Sigmoid colon (tissue), 6 donors: ENCODE measurements at regions not wholly inside any gene's neighbourhood (a gene's known extent, or its start where the extent isn't known, plus 50 kb on each side); places are given as distances from the start of the nearest gene placed in this dataset.

Experiments used
- DNase-seq: peaks from one replicate; pipeline ENCODE4 v3.0.0-alpha.2; 2019
- H3K27ac ChIP-seq, 4 donors: fragments of 200-600 bp; sonication (generic); one replicate each; pipeline ENCODE4 v1.5.1; 2016 to 2019; ENCODE audit warnings: mild to moderate bottlenecking in 1 of 4
- H3K27me3 ChIP-seq, 3 donors: fragments of 200-600 bp; sonication (generic); one replicate each; pipeline ENCODE4 v1.5.1; 2019; ENCODE audit warnings: mild to moderate bottlenecking in 1 of 3
- H3K36me3 ChIP-seq, 4 donors: fragments of 200-600 bp; sonication (generic); one replicate each; pipeline ENCODE4 v1.5.1; 2016 to 2019
- H3K4me1 ChIP-seq, 4 donors: fragments of 200-600 bp; sonication (generic); one replicate each; pipeline ENCODE4 v1.5.1; 2017 to 2019
- H3K4me3 ChIP-seq, 4 donors: fragments of 200-600 bp; sonication (generic); one replicate each; pipeline ENCODE4 v1.5.1; 2017 to 2019; ENCODE audit warnings: mild to moderate bottlenecking in 2 of 4, moderate library complexity in 1 of 4
- H3K9me3 ChIP-seq, 4 donors: fragments of 200-600 bp in 3 of 4; sonication (generic) in 3 of 4; one replicate each; pipeline versions ENCODE4 v1.5.1 to v1.6.1; 2013 to 2019
- CTCF ChIP-seq, 4 experiments: fragments of 450-650 bp in 3 of 4; fragments of 200-600 bp in 1 of 4; IDR thresholded peaks; one replicate each; pipeline ENCODE4 v1.5.1; 2016 to 2019; ENCODE audit warnings: antibody characterized with exemption in 4 of 4, mild to moderate bottlenecking in 3 of 4, moderate library complexity in 2 of 4
- EP300 ChIP-seq, 4 donors: sonication (generic); formaldehyde crosslinking; IDR thresholded peaks; one replicate each; pipeline ENCODE4 v1.6.1; 2017; ENCODE audit warnings: antibody characterized with exemption in 4 of 4
- POLR2A ChIP-seq, 2 donors: fragments of 450-650 bp; IDR thresholded peaks; one replicate each; pipeline ENCODE4 v1.6.1; 2016; ENCODE audit warnings: antibody characterized with exemption in 2 of 2, mild to moderate bottlenecking in 2 of 2, moderate library complexity in 2 of 2
- POLR2AphosphoS5 ChIP-seq, 4 donors: sonication (generic); formaldehyde crosslinking; IDR thresholded peaks; one replicate each; pipeline ENCODE4 v1.6.1; 2017; ENCODE audit warnings: antibody characterized with exemption in 4 of 4
- WGBS, 2 donors: extraction: QIAGEN DNeasy Blood & Tissue Kit; methylation state at CpG; one replicate each; pipeline ENCODE4 v1.1.7; 2013; 5-methylcytosine and 5-hydroxymethylcytosine counted together
- intact Hi-C: fragments of 100-400 bp; cut with DNase I; formaldehyde crosslinking; loops from one replicate; pipeline ENCODE4 v1.15.1; 2023
- donor health status: healthy with polysubstance abuse.
- donor health status: healthy.

- intact Hi-C loops = loop anchor here (5.0 kb wide), 1 partner anchor 108 kb away; no protein-coding TSS in a partner anchor
- H3K4me1 ChIP-seq = peaks cover 0 to 27% (median 18%) of the 10 kb centered on the region in 4 donors
- H3K27ac ChIP-seq = no peak overlapping the region
Measured at GRCh38 chr2:221833966-221834365, 261.9 kb upstream of the EPHA4 start.

GRCh38 chr2:221831051-221831450 lies 258.9 kb upstream of the EPHA4 start:
- TF ChIP-seq POLR2AphosphoS5 (IDR thresholded peaks at IDR 0.05) = no peak
- TF ChIP-seq EP300 (IDR thresholded peaks at IDR 0.05) = no peak
- TF ChIP-seq POLR2A (IDR thresholded peaks at IDR 0.05) = no peak
- no peak for TF ChIP-seq CTCF (IDR thresholded peaks at IDR 0.05)
- WGBS, 2 donors = 80 to 90% methylated on average over 2 of the region's 2 CpGs
- intact Hi-C loops = loop anchor here (5.0 kb wide), 1 partner anchor 111 kb away; no protein-coding TSS in a partner anchor

More at GRCh38 chr2:221833966-221834365, 261.9 kb upstream of the EPHA4 start:
- Histone ChIP-seq H3K27me3 (no peaks in the 10 kb centered on the region), H3K9me3 (no peaks in the 10 kb centered on the region), H3K4me3 (no peak overlapping the region), H3K36me3 (no peaks in the 10 kb centered on the region)
- no peak for DNase-seq
- WGBS, 2 donors = 63 to 77% methylated on average over 2 of the region's 2 CpGs
- TF ChIP-seq POLR2AphosphoS5 (IDR thresholded peaks at IDR 0.05) (no peak), EP300 (IDR thresholded peaks at IDR 0.05) (no peak), POLR2A (IDR thresholded peaks at IDR 0.05) (no peak), CTCF (IDR thresholded peaks at IDR 0.05) (no peak)

GRCh38 chr2:221822416-221822815 lies 250.3 kb upstream of the EPHA4 start:
- no peaks in the 10 kb centered on the region for H3K4me1 ChIP-seq
- H3K27me3 ChIP-seq = no peaks in the 10 kb centered on the region
- H3K4me3 ChIP-seq = no peak overlapping the region
- intact Hi-C loops = no loop called here
- no peak overlapping the region for H3K27ac ChIP-seq
- H3K36me3 ChIP-seq = no peaks in the 10 kb centered on the region
- no peaks in the 10 kb centered on the region for H3K9me3 ChIP-seq
- 74 to 77% methylated on average over 2 of the region's 2 CpGs for WGBS, 2 donors
- no peak for DNase-seq
- TF ChIP-seq CTCF (IDR thresholded peaks at IDR 0.05) (no peak), POLR2AphosphoS5 (IDR thresholded peaks at IDR 0.05) (no peak)

More at GRCh38 chr2:221831051-221831450, 258.9 kb upstream of the EPHA4 start:
- Histone ChIP-seq H3K27ac (no peak overlapping the region), H3K36me3 (no peaks in the 10 kb centered on the region), H3K4me1 (peaks cover 0 to 20% (median 13%) of the 10 kb centered on the region in 4 donors), H3K27me3 (no peaks in the 10 kb centered on the region), H3K9me3 (no peaks in the 10 kb centered on the region), H3K4me3 (no peak overlapping the region)
- no peak for DNase-seq

- TF ChIP-seq EP300 (IDR thresholded peaks at IDR 0.05) (no peak), POLR2AphosphoS5 (IDR thresholded peaks at IDR 0.05) (no peak), CTCF (IDR thresholded peaks at IDR 0.05) (no peak), POLR2A (IDR thresholded peaks at IDR 0.05) (no peak)
- H3K36me3 ChIP-seq = no peaks in the 10 kb centered on the region
- no peaks in the 10 kb centered on the region for H3K4me1 ChIP-seq
- intact Hi-C loops = no loop called here
- no peak for DNase-seq
- WGBS, 2 donors = 48 to 61% methylated on average over 9 of the region's 9 CpGs
- no peaks in the 10 kb centered on the region for H3K9me3 ChIP-seq
- H3K27ac ChIP-seq = no peak overlapping the region
- H3K27me3 ChIP-seq = no peaks in the 10 kb centered on the region
- no peak overlapping the region for H3K4me3 ChIP-seq
Measured at GRCh38 chr2:221818616-221819320, 246.7 kb upstream of the EPHA4 start.

GRCh38 chr2:221817878-221818277 lies 245.8 kb upstream of the EPHA4 start:
- intact Hi-C loops = no loop called here
- WGBS, 2 donors = 92 to 93% methylated on average over 3 of the region's 3 CpGs
- TF ChIP-seq POLR2A (IDR thresholded peaks at IDR 0.05) (no peak), CTCF (IDR thresholded peaks at IDR 0.05) (no peak), POLR2AphosphoS5 (IDR thresholded peaks at IDR 0.05) (no peak), EP300 (IDR thresholded peaks at IDR 0.05) (no peak)

More at GRCh38 chr2:221817878-221818277, 245.8 kb upstream of the EPHA4 start:
- H3K36me3 ChIP-seq = no peaks in the 10 kb centered on the region
- H3K27ac ChIP-seq = no peak overlapping the region
- H3K9me3 ChIP-seq = no peaks in the 10 kb centered on the region
- no peak for DNase-seq
- H3K27me3 ChIP-seq = no peaks in the 10 kb centered on the region
- no peak overlapping the region for H3K4me3 ChIP-seq
- H3K4me1 ChIP-seq = no peaks in the 10 kb centered on the region
